H9 (cell line): ENCODE measurements at regions not wholly inside any gene's neighbourhood (a gene's known extent, or its start where the extent isn't known, plus 50 kb on each side); places are given as distances from the start of the nearest gene placed in this dataset.

Experiments used
- DNase-seq: peaks from one replicate; pipeline ENCODE4 v3.0.0-alpha.2; 2017
- H2AFZ ChIP-seq: one replicate; pipeline ENCODE4 v1.6.1; 2013; ENCODE audit warnings: mild to moderate bottlenecking, low read length, control low read depth, moderate library complexity
- H2AK5ac ChIP-seq: 2 replicates; pipeline ENCODE4 v1.6.1; 2013; ENCODE audit warnings: low read length, control low read depth, mixed read lengths; ENCODE audit not compliant: insufficient read length
- H2BK120ac ChIP-seq: one replicate; pipeline ENCODE4 v1.6.1; 2013; ENCODE audit warnings: low read depth, mild to moderate bottlenecking, low read length, control low read depth, inconsistent platforms; ENCODE audit not compliant: poor library complexity, severe bottlenecking
- H2BK12ac ChIP-seq: 2 replicates; pipeline ENCODE4 v1.6.1; 2013; ENCODE audit warnings: low read length, control low read depth, mixed read lengths, low read depth; ENCODE audit not compliant: insufficient read length
- H2BK15ac ChIP-seq: 2 replicates; pipeline ENCODE4 v1.6.1; 2013; ENCODE audit warnings: low read depth, low read length, control low read depth
- H2BK20ac ChIP-seq: one replicate; pipeline ENCODE4 v1.6.1; 2013; ENCODE audit warnings: low read depth, mild to moderate bottlenecking, low read length, control low read depth, inconsistent platforms; ENCODE audit not compliant: poor library complexity, severe bottlenecking
- H2BK5ac ChIP-seq: 2 replicates; pipeline ENCODE4 v1.6.1; 2013; ENCODE audit warnings: low read length, control low read depth, mixed read lengths; ENCODE audit not compliant: insufficient read length
- H3K14ac ChIP-seq: 2 replicates; pipeline ENCODE4 v1.6.1; 2013; ENCODE audit warnings: low read length, control low read depth; ENCODE audit not compliant: insufficient read depth
- H3K18ac ChIP-seq: 2 replicates; pipeline ENCODE4 v1.6.1; 2013; ENCODE audit warnings: low read depth, mild to moderate bottlenecking, mixed read lengths, low read length, control low read depth; ENCODE audit not compliant: insufficient read length
- H3K23ac ChIP-seq: 2 replicates; pipeline ENCODE4 v1.6.1; 2013; ENCODE audit warnings: low read length, control low read depth, mixed read lengths, low read depth; ENCODE audit not compliant: insufficient read length
- H3K23me2 ChIP-seq: 2 replicates; pipeline ENCODE4 v1.6.1; 2013; ENCODE audit warnings: low read depth, mild to moderate bottlenecking, mixed read lengths, low read length, control low read depth; ENCODE audit not compliant: insufficient read length, poor library complexity, severe bottlenecking
- H3K27ac ChIP-seq: 2 replicates; pipeline ENCODE4 v1.5.1; 2013; ENCODE audit warnings: low read length, control low read depth, mixed read lengths, low read depth; ENCODE audit not compliant: insufficient read length
- H3K27me3 ChIP-seq: 2 replicates; pipeline ENCODE4 v1.6.1; 2013; ENCODE audit warnings: low read length, control low read depth, inconsistent platforms; ENCODE audit not compliant: insufficient read depth
- H3K4ac ChIP-seq: 2 replicates; pipeline ENCODE4 v1.6.1; 2013; ENCODE audit warnings: low read depth, mild to moderate bottlenecking, control low read depth, inconsistent platforms, low read length, moderate library complexity
- H3K4me1 ChIP-seq: 2 replicates; pipeline ENCODE4 v1.6.1; 2013; ENCODE audit warnings: low read length, control low read depth, inconsistent platforms; ENCODE audit not compliant: insufficient read depth
- H3K4me2 ChIP-seq: 2 replicates; pipeline ENCODE4 v1.6.1; 2013; ENCODE audit warnings: low read length, control low read depth, mixed read lengths; ENCODE audit not compliant: insufficient read length, insufficient read depth
- H3K56ac ChIP-seq: 2 replicates; pipeline ENCODE4 v1.6.1; 2013; ENCODE audit warnings: low read depth, mild to moderate bottlenecking, mixed read lengths, low read length, control low read depth; ENCODE audit not compliant: insufficient read length
- H3K79me1 ChIP-seq: 2 replicates; pipeline ENCODE4 v1.6.1; 2013; ENCODE audit warnings: low read depth, mild to moderate bottlenecking, moderate library complexity, low read length, control low read depth, inconsistent platforms; ENCODE audit not compliant: insufficient read depth, poor library complexity, severe bottlenecking
- H3K79me2 ChIP-seq: 2 replicates; pipeline ENCODE4 v1.6.1; 2013; ENCODE audit warnings: low read length, control low read depth, inconsistent platforms; ENCODE audit not compliant: insufficient read depth
- H3K9ac ChIP-seq: 2 replicates; pipeline ENCODE4 v1.6.1; 2013; ENCODE audit warnings: low read length, control low read depth, mixed read lengths; ENCODE audit not compliant: insufficient read length; ENCODE audit errors: extremely low read depth
- H3K9me3 ChIP-seq: one replicate; pipeline ENCODE4 v1.6.1; 2013; ENCODE audit warnings: low read depth, low read length, inconsistent platforms; ENCODE audit not compliant: control insufficient read depth
- H3T11ph ChIP-seq: one replicate; pipeline ENCODE4 v1.6.1; 2013; ENCODE audit warnings: mild to moderate bottlenecking, low read length, control low read depth, inconsistent platforms
- H4K20me1 ChIP-seq: one replicate; pipeline ENCODE4 v1.6.1; 2013; ENCODE audit not compliant: control insufficient read depth, insufficient read length, insufficient read depth
- H4K5ac ChIP-seq: 2 replicates; pipeline ENCODE4 v1.6.1; 2013; ENCODE audit warnings: low read depth, mild to moderate bottlenecking, mixed read lengths, low read length, control low read depth; ENCODE audit not compliant: insufficient read length
- H4K8ac ChIP-seq: replicated peaks from 2 replicates; pipeline ENCODE4 v1.6.1; 2013; ENCODE audit warnings: low read length, control low read depth, mixed read lengths, low read depth; ENCODE audit not compliant: insufficient read length
- H4K91ac ChIP-seq: 2 replicates; pipeline ENCODE4 v1.6.1; 2013; ENCODE audit warnings: low read depth, mild to moderate bottlenecking, moderate library complexity, mixed read lengths, low read length, control low read depth; ENCODE audit not compliant: insufficient read length
- H3K27ac Mint-ChIP-seq, 3 experiments: 2 replicates in 2 of 3; 3 replicates in 1 of 3; pipeline ENCODE4 v1.8.0; 2020 to 2021; ENCODE audit warnings: mixed read lengths in 3 of 3, mild to moderate bottlenecking in 1 of 3, moderate library complexity in 1 of 3
- H3K27me3 Mint-ChIP-seq: 2 replicates; pipeline ENCODE4 v1.8.0; 2021; ENCODE audit warnings: low read depth, mild to moderate bottlenecking, moderate library complexity, mixed read lengths
- H3K36me3 Mint-ChIP-seq, 3 experiments: 2 replicates in 2 of 3; 3 replicates in 1 of 3; pipeline ENCODE4 v1.8.0; 2020 to 2021; ENCODE audit warnings: low read depth in 3 of 3, mixed read lengths in 3 of 3; ENCODE audit not compliant: insufficient read depth in 1 of 3
- H3K4me1 Mint-ChIP-seq, 2 experiments: 2 replicates each; pipeline ENCODE4 v1.8.0; 2020; ENCODE audit warnings: mixed read lengths in 2 of 2
- H3K4me3 Mint-ChIP-seq, 2 experiments: 2 replicates in 1 of 2; 3 replicates in 1 of 2; pipeline ENCODE4 v1.8.0; 2020 to 2021; ENCODE audit warnings: mild to moderate bottlenecking in 2 of 2, mixed read lengths in 2 of 2, moderate library complexity in 1 of 2
- H3K9me3 Mint-ChIP-seq, 2 experiments: 2 replicates in 1 of 2; 3 replicates in 1 of 2; pipeline ENCODE4 v1.8.0; 2020; ENCODE audit warnings: mild to moderate bottlenecking in 2 of 2, mixed read lengths in 2 of 2, moderate library complexity in 1 of 2
- CTCF ChIP-seq: fragments of 200-600 bp; sonication (generic); conservative IDR thresholded peaks from 3 replicates; pipeline ENCODE4 v1.8.0; 2021; ENCODE audit warnings: antibody characterized with exemption, mild to moderate bottlenecking
- WGBS: extraction: QIAGEN DNeasy Blood & Tissue Kit; methylation state at CpG from one replicate; pipeline ENCODE4 v1.1.7; 2013; ENCODE audit warnings: missing lambda C conversion rate, low lambda C conversion rate, mixed read lengths; ENCODE audit not compliant: insufficient read length; ENCODE audit errors: extremely low coverage; 5-methylcytosine and 5-hydroxymethylcytosine counted together

DNA sequence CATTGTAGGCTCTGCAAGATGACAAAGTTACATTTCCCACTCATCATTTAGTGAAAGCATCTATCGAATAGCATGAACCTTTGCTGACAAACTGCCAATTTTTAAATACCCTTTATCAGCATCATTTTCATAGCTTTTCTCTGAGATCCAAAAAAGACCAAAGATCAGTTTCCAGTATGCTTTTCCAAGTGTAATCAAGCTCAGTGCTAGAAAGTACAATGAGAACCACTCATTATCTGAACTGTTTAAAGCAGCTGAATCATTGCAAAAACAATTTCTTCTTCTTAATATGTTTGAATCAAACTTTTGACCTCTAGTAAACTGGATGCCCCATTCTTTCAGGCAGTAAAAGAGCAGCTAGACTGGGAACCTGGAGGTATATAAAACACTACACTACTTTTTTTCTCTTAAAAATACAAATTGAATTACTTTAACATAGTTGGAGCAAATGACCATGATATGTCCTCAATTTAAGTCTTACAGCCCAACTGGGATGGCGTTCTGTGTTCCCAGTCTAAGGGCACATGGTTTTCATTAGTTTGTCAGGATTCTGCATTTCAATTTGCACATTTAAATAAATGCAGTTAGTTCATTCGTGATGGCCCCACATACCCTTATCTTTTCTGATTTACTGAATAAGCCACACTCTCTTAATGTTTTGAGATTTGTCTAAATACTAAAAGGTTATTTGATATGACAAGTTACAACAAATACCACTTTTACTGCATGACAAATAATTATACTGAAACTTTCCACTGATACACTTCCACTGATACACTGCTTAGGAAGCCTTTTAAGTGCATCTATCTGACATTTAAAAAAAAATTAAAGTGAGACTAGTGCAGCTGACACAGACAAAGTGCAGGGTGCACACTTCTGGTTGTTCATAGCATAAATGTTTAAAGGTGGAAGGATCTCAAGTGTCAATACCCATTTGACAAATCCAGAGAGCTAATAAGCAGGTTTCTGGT is 146.0 kb upstream of the FRMD4B start:
- Histone ChIP-seq H3K4me2 (no peak overlapping the region), H2BK120ac (no peak overlapping the region), H2BK20ac (no peak overlapping the region), H3K9ac (no peak overlapping the region), H3K79me1 (no peaks in the 10 kb centered on the region), H3K27me3 (no peaks in the 10 kb centered on the region), H3K79me2 (no peaks in the 10 kb centered on the region), H2BK15ac (no peak overlapping the region), H3K14ac (no peak overlapping the region), H2AFZ (no peak overlapping the region), H3K9me3 (no peaks in the 10 kb centered on the region), H4K8ac (no peak overlapping the region), H3K23ac (no peak overlapping the region), H3K4ac (no peak overlapping the region), H3K18ac (no peak overlapping the region), H3K4me1 (no peaks in the 10 kb centered on the region), H2BK12ac (no peak overlapping the region), H2BK5ac (no peak overlapping the region), H3K23me2 (no peaks in the 10 kb centered on the region), H3K56ac (no peak overlapping the region), H3K27ac (no peak overlapping the region), H4K5ac (no peak overlapping the region), H4K91ac (no peak overlapping the region), H2AK5ac (no peak overlapping the region), H4K20me1 (peaks cover 3% of the 10 kb centered on the region), H3T11ph (no peak overlapping the region)
- Mint-ChIP-seq H3K27ac (no peak overlapping the region), H3K27me3 (no peaks in the 10 kb centered on the region; the same call in 1 of the 2 replicates), H3K36me3 (no peaks in the 10 kb centered on the region), H3K4me1 (no peaks in the 10 kb centered on the region), H3K9me3 (no peaks in the 10 kb centered on the region), H3K4me3 (no peak overlapping the region)
- DNase-seq: no peak
- WGBS: no CpG with 5 or more reads among the region's 3 CpGs
- no peak for TF ChIP-seq CTCF
